A673 (cell line): ENCODE measurements at regions not wholly inside any gene's neighbourhood (a gene's known extent, or its start where the extent isn't known, plus 50 kb on each side); places are given as distances from the start of the nearest gene placed in this dataset.
"Not testable (repeated sequence)": the region's sequence is repeated elsewhere in the genome, so short reads cannot be mapped to it uniquely, and the experiment has no call there.

Experiments
- BruUV-seq: library from RNA; stranded (reverse); fragments of 400-500 nt; replicated peaks from 2 replicates; lab custom pipeline; 2021; lab: Mats Ljungman, UMichigan
- CTCF ChIA-PET: fragments of 300-600 bp; sonication (Branson Sonifier 250); formaldehyde crosslinking; loops from one replicate; lab custom pipeline; 2022; ENCODE audit warnings: antibody characterized with exemption; lab: Charles Lee
- POLR2A ChIA-PET: fragments of 300-600 bp; sonication (Branson Sonifier 250); formaldehyde crosslinking; loops from one replicate; lab custom pipeline; 2022; ENCODE audit warnings: antibody characterized with exemption; ENCODE audit not compliant: low non-redundant PET; lab: Charles Lee
- DNase-seq: peaks from one replicate; pipeline ENCODE4 v3.0.0-alpha.2; 2015; ENCODE audit warnings: low spot score
- H3K27ac ChIP-seq: fragments of 200-600 bp; sonication (generic); 2 replicates; pipeline ENCODE4 v1.5.1; 2016; ENCODE audit warnings: mixed run types, low read depth, mild to moderate bottlenecking, mixed read lengths, antibody characterized with exemption, low read length; ENCODE audit not compliant: poor library complexity, severe bottlenecking
- H3K27me3 ChIP-seq: fragments of 200-600 bp; sonication (generic); replicated peaks from 2 replicates; pipeline ENCODE4 v1.6.1; 2017; ENCODE audit warnings: mixed run types, low read depth, mild to moderate bottlenecking, mixed read lengths, antibody characterized with exemption, low read length; ENCODE audit not compliant: insufficient read depth, poor library complexity
- H3K36me3 ChIP-seq: fragments of 200-600 bp; sonication (generic); 2 replicates; pipeline ENCODE4 v1.6.1; 2016; ENCODE audit warnings: mixed run types, mild to moderate bottlenecking, mixed read lengths, antibody characterized with exemption, low read length; ENCODE audit not compliant: insufficient read depth, poor library complexity, severe bottlenecking
- H3K4me1 ChIP-seq: fragments of 200-600 bp; sonication (generic); 2 replicates; pipeline ENCODE4 v1.6.1; 2017; ENCODE audit warnings: mixed run types, mild to moderate bottlenecking, mixed read lengths, antibody characterized with exemption, low read length; ENCODE audit not compliant: insufficient read depth, poor library complexity, severe bottlenecking
- H3K4me3 ChIP-seq: fragments of 200-600 bp; sonication (generic); 2 replicates; pipeline ENCODE4 v1.5.1; 2016; ENCODE audit warnings: low read depth, mixed run types, mild to moderate bottlenecking, mixed read lengths, low read length; ENCODE audit not compliant: poor library complexity, severe bottlenecking
- H3K9me3 ChIP-seq: fragments of 200-600 bp; sonication (generic); 2 replicates; pipeline ENCODE4 v1.6.1; 2016; ENCODE audit warnings: mixed run types, low read depth, mild to moderate bottlenecking, mixed read lengths, antibody characterized with exemption, low read length; ENCODE audit not compliant: poor library complexity, severe bottlenecking
- EZH2 ChIP-seq: fragments of 200-600 bp; sonication (generic); IDR thresholded peaks from 2 replicates; pipeline ENCODE4 v1.6.1; 2017; ENCODE audit warnings: borderline replicate concordance, low read depth, mild to moderate bottlenecking, mixed read lengths, antibody characterized with exemption, low read length; ENCODE audit not compliant: poor library complexity, severe bottlenecking
- intact Hi-C: fragments of 100-400 bp; cut with micrococcal nuclease; formaldehyde crosslinking; loops from one replicate; pipeline ENCODE4 v1.10.0; 2022; ENCODE audit not compliant: unreplicated experiment
- TF ChIP-seq, protein P1 (sequence below): fragments of 300-800, 200-600 bp; sonication (generic); conservative IDR thresholded peaks from 2 replicates; pipeline ENCODE4 v1.5.1; 2017; ENCODE audit warnings: low read depth, mild to moderate bottlenecking, antibody characterized with exemption, low read length, moderate library complexity, mixed read lengths

DNA sequence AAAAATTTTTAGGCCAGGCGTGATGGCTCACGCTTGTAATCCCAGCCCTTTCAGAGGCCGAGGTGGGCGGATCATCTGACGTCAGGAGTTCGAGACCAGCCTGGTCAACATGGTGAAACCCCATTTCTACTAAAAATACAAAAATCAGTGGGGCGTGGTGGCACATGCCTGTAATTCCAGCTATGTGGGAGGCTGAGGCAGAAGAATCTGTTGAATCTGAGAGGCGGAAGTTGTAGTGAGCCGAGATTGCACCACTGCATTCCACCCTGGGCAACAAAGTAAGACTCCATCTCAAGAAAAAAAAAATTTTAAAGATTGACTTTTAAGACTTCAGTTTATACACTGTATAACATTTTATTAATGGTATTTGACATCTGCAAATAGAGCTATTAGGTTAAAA, 60.1 kb upstream of the GNAQ start:
- no peaks in the 10 kb centered on the region for H3K9me3 ChIP-seq
- no peak for DNase-seq
- ChIA-PET CTCF (no interaction called here), POLR2A (no interaction called here)
- intact Hi-C loops, result no loop called here
- no peak for TF ChIP-seq EZH2
- TF ChIP-seq, protein P1, sequence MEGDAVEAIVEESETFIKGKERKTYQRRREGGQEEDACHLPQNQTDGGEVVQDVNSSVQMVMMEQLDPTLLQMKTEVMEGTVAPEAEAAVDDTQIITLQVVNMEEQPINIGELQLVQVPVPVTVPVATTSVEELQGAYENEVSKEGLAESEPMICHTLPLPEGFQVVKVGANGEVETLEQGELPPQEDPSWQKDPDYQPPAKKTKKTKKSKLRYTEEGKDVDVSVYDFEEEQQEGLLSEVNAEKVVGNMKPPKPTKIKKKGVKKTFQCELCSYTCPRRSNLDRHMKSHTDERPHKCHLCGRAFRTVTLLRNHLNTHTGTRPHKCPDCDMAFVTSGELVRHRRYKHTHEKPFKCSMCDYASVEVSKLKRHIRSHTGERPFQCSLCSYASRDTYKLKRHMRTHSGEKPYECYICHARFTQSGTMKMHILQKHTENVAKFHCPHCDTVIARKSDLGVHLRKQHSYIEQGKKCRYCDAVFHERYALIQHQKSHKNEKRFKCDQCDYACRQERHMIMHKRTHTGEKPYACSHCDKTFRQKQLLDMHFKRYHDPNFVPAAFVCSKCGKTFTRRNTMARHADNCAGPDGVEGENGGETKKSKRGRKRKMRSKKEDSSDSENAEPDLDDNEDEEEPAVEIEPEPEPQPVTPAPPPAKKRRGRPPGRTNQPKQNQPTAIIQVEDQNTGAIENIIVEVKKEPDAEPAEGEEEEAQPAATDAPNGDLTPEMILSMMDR, result no peak
- no TSS peak for BruUV-seq
- H3K27ac ChIP-seq, result no peak overlapping the region
- no peaks in the 10 kb centered on the region for H3K4me1 ChIP-seq
- no peaks in the 10 kb centered on the region for H3K36me3 ChIP-seq
- no peaks in the 10 kb centered on the region for H3K27me3 ChIP-seq
- no peak overlapping the region for H3K4me3 ChIP-seq

DNA sequence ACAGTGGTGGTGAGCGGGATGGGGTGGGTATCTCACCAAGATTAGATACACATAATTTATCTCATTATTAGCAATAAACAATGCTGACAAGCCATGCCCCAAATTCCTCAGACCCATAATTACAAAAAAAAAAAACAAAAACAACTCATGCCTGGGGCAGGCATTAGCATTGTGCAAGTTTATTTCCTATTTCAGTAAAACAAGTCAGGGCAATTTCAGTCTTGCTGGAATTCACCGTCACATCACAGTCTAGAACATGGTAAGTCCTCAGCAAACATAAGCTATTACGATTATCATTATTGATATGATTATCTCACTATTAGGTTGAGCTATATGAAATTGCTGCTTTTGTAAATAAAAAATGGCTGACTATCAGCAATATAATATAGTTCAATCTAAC, 57.5 kb upstream of the GNAQ start:
- no TSS peak for BruUV-seq
- H3K4me3 ChIP-seq, result no peak overlapping the region
- H3K27me3 ChIP-seq, result no peaks in the 10 kb centered on the region
- no peaks in the 10 kb centered on the region for H3K4me1 ChIP-seq
- intact Hi-C loops, result loop anchor here (5.0 kb wide), 1 partner anchor 42 kb away; no protein-coding TSS in a partner anchor
- no peaks in the 10 kb centered on the region for H3K36me3 ChIP-seq
- TF ChIP-seq, protein P1, result no peak
- no peak for TF ChIP-seq EZH2
- no peak overlapping the region for H3K27ac ChIP-seq
- DNase-seq, result no peak
- CTCF ChIA-PET, result no interaction called here
- no peaks in the 10 kb centered on the region for H3K9me3 ChIP-seq
- POLR2A ChIA-PET, result no interaction called here

DNA sequence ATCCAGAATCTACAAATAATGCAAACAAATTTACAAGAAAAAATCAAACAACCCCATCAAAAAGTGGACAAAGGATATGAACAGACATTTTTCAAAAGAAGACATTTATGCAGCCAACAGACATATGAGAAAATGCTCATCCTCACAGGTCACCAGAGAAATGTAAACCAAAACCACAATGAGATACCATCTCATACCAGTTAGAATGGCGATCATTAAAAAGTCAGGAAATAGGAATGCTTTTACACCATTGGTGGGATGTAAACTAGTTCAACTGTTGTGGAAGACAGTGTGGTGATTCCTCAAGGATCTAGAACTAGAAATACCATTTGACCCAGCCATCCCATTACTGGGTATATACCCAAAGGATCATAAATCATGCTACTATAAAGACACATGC, 56.6 kb upstream of the GNAQ start:
- CTCF ChIA-PET, BruUV-seq: not testable (repeated sequence)
- intact Hi-C loops, result loop anchor here (5.0 kb wide), 1 partner anchor 41 kb away; no protein-coding TSS in a partner anchor

More for the DNA sequence above, 56.6 kb upstream of the GNAQ start:
- H3K4me1 ChIP-seq, POLR2A ChIA-PET, H3K27me3 ChIP-seq, H3K36me3 ChIP-seq, DNase-seq, H3K4me3 ChIP-seq, H3K9me3 ChIP-seq, H3K27ac ChIP-seq: not testable (repeated sequence)
